Smooth muscle cell (in vitro differentiated cells): ENCODE measurements at regions not wholly inside any gene's neighbourhood (a gene's known extent, or its start where the extent isn't known, plus 50 kb on each side); places are given as distances from the start of the nearest gene placed in this dataset.

Experiments used
- DNase-seq: peaks from one replicate; lab custom pipeline; 2025; ENCODE audit not compliant: unreplicated experiment; lab: John Stamatoyannopoulos, UW
- H2AFZ ChIP-seq: fragments of 200-600 bp; sonication (generic); 2 replicates; pipeline ENCODE4 v1.6.0; 2016; ENCODE audit warnings: antibody characterized with exemption, low read depth, mild to moderate bottlenecking
- H3F3A ChIP-seq: fragments of 200-600 bp; sonication (generic); 2 replicates; pipeline ENCODE4 v1.6.0; 2017; ENCODE audit warnings: antibody characterized with exemption, low read depth
- H3K27ac ChIP-seq: fragments of 200-600 bp; sonication (generic); 2 replicates; pipeline ENCODE4 v1.5.1; 2016; ENCODE audit warnings: low read depth, mild to moderate bottlenecking
- H3K27me3 ChIP-seq: fragments of 200-600 bp; sonication (generic); 2 replicates; pipeline ENCODE4 v1.6.1; 2016; ENCODE audit warnings: low read depth, mild to moderate bottlenecking
- H3K36me3 ChIP-seq: fragments of 200-600 bp; sonication (generic); 2 replicates; pipeline ENCODE4 v1.5.1; 2016; ENCODE audit warnings: low read depth
- H3K4me1 ChIP-seq: fragments of 200-600 bp; sonication (generic); 2 replicates; pipeline ENCODE4 v1.5.1; 2016; ENCODE audit warnings: low read depth
- H3K4me2 ChIP-seq: fragments of 200-600 bp; sonication (generic); 2 replicates; pipeline ENCODE4 v1.6.0; 2016; ENCODE audit warnings: mild to moderate bottlenecking
- H3K4me3 ChIP-seq: fragments of 200-600 bp; sonication (generic); 2 replicates; pipeline ENCODE4 v1.5.1; 2016; ENCODE audit warnings: mild to moderate bottlenecking
- H3K79me2 ChIP-seq: fragments of 200-600 bp; sonication (generic); 2 replicates; pipeline ENCODE4 v1.6.0; 2016; ENCODE audit warnings: low read depth, mild to moderate bottlenecking
- H3K9ac ChIP-seq: fragments of 200-600 bp; sonication (generic); 2 replicates; pipeline ENCODE4 v1.6.0; 2016; ENCODE audit warnings: low read depth
- H3K9me3 ChIP-seq: fragments of 200-600 bp; sonication (generic); replicated peaks from 2 replicates; pipeline ENCODE4 v1.5.1; 2016; ENCODE audit warnings: low read depth
- H4K20me1 ChIP-seq: fragments of 200-600 bp; sonication (generic); 2 replicates; pipeline ENCODE4 v1.6.0; 2016; ENCODE audit warnings: low read depth
- CTCF ChIP-seq: fragments of 200-600 bp; sonication (generic); IDR thresholded peaks from 2 replicates; pipeline ENCODE4 v1.5.1; 2017; ENCODE audit warnings: borderline replicate concordance, mild to moderate bottlenecking, antibody characterized with exemption; ENCODE audit not compliant: insufficient read depth, poor library complexity, severe bottlenecking
- WGBS: methylation state at CpG from one replicate; pipeline ENCODE4 v1.1.7; 2016; ENCODE audit warnings: low lambda C conversion rate; 5-methylcytosine and 5-hydroxymethylcytosine counted together

DNA sequence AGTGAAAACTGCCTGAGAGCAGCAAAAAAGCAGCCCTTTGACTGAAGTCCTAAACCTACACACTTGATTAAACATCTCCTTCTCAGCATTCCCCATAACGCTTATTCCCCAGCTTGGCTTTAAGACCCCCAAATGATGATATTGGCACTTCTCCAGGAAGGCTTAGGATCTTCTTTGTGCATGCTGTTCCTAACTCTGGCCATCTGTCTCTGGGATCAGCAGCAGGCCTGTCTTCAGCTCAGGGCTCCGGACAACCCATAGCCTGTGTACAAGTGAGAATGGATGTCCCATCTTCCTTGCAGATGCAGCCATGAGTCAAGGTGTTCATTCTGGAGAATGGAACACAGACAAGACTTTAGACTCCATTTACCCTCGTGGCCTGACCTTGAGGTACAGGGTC is 81.6 kb upstream of the TMEM17 start:
- H3F3A ChIP-seq, result no peaks in the 10 kb centered on the region
- H3K4me2 ChIP-seq, result peak overlapping the region; percentile 18
- H3K9ac ChIP-seq, result no peak overlapping the region
- no peaks in the 10 kb centered on the region for H3K27me3 ChIP-seq
- H3K27ac ChIP-seq, result peak overlapping the region; percentile 12
- H3K4me1 ChIP-seq, result no peaks in the 10 kb centered on the region
- WGBS, result 81% methylated on average over 3 of the region's 3 CpGs
- no peak for DNase-seq
- TF ChIP-seq CTCF, result no peak
- H3K79me2 ChIP-seq, result no peaks in the 10 kb centered on the region
- no peaks in the 10 kb centered on the region for H3K9me3 ChIP-seq
- H2AFZ ChIP-seq, result no peak overlapping the region
- H3K36me3 ChIP-seq, result no peaks in the 10 kb centered on the region
- no peak overlapping the region for H3K4me3 ChIP-seq
- H4K20me1 ChIP-seq, result no peaks in the 10 kb centered on the region

- H3K9ac ChIP-seq, result no peak overlapping the region
- H3K27me3 ChIP-seq, result no peaks in the 10 kb centered on the region
- no peak for DNase-seq
- no peaks in the 10 kb centered on the region for H4K20me1 ChIP-seq
- no peaks in the 10 kb centered on the region for H3K36me3 ChIP-seq
- peak overlapping the region; percentile 18 for H3K4me2 ChIP-seq
- H3K79me2 ChIP-seq, result no peaks in the 10 kb centered on the region
- H3K4me3 ChIP-seq, result no peak overlapping the region
- H3F3A ChIP-seq, result no peaks in the 10 kb centered on the region
- H2AFZ ChIP-seq, result peak overlapping the region; percentile 46
- TF ChIP-seq CTCF, result no peak
- WGBS, result 70% methylated on average over 2 of the region's 2 CpGs
- no peaks in the 10 kb centered on the region for H3K4me1 ChIP-seq
- H3K27ac ChIP-seq, result peak overlapping the region; percentile 12
- H3K9me3 ChIP-seq, result no peaks in the 10 kb centered on the region
Observed at GRCh38 chr2:62586981-62587380, 81.0 kb upstream of the TMEM17 start.

- Histone ChIP-seq H3K9me3 (no peaks in the 10 kb centered on the region), H3K79me2 (no peaks in the 10 kb centered on the region), H3F3A (no peaks in the 10 kb centered on the region), H4K20me1 (no peaks in the 10 kb centered on the region), H3K4me3 (no peak overlapping the region), H3K9ac (peak overlapping the region; percentile 18), H3K27me3 (no peaks in the 10 kb centered on the region), H3K36me3 (no peaks in the 10 kb centered on the region), H3K27ac (peak overlapping the region; percentile 88), H2AFZ (no peak overlapping the region), H3K4me2 (no peak overlapping the region), H3K4me1 (peaks cover 8% of the 10 kb centered on the region)
- no peak for DNase-seq
- TF ChIP-seq CTCF, result no peak
- WGBS, result 79% methylated on average over 7 of the region's 7 CpGs
Observed at GRCh38 chr2:62578803-62579640, 73.0 kb upstream of the TMEM17 start.
